ENCODE measurements at regions not wholly inside any gene's neighbourhood (a gene's known extent, or its start where the extent isn't known, plus 50 kb on each side); places are given as distances from the start of the nearest gene placed in this dataset.

DNA sequence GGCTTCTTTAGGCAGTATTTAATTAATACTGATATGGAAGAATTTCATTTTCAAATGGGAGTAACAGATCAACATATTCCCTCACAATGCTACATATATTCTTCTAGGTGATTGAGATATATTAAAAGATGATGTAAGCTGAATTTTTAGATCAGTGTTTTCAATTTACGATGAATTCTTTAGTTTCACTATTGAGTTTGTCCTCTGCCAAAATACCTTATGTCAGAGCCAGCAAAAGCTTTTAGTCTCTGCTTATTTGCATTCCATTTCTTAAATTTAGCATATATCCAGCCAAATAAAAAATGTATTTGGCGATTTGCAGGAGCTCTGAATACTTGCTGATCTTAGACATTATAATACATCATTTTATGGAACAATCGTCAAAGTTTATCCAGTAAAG lies 144.3 kb downstream of the MOSPD2 start:
- Histone ChIP-seq H3K27ac (ENCODE audit: insufficient read length, low read depth, low read length) (no peak overlapping the region), H3K23me2 (ENCODE audit: insufficient read length, low read depth, low read length, poor library complexity, severe bottlenecking) (no peaks in the 10 kb centered on the region), H4K8ac (replicated peaks; ENCODE audit: insufficient read length, low read depth, low read length) (no peak overlapping the region), H4K20me1 (ENCODE audit: control insufficient read depth, insufficient read depth, insufficient read length) (no peaks in the 10 kb centered on the region), H3T11ph (ENCODE audit: low read length) (no peak overlapping the region), H3K4ac (ENCODE audit: low read depth, low read length) (no peak overlapping the region), H3K4me1 (ENCODE audit: insufficient read depth, low read length) (no peaks in the 10 kb centered on the region), H3K14ac (ENCODE audit: insufficient read depth, low read length) (no peak overlapping the region), H3K79me2 (ENCODE audit: insufficient read depth, low read length) (no peaks in the 10 kb centered on the region), H4K91ac (ENCODE audit: insufficient read length, low read depth, low read length) (no peak overlapping the region), H2AFZ (ENCODE audit: low read length) (no peak overlapping the region), H3K4me2 (ENCODE audit: insufficient read depth, insufficient read length, low read length) (no peak overlapping the region), H3K9ac (ENCODE audit: extremely low read depth, insufficient read length, low read length) (no peak overlapping the region), H2BK12ac (ENCODE audit: insufficient read length, low read depth, low read length) (no peak overlapping the region), H2BK20ac (ENCODE audit: low read depth, low read length, poor library complexity, severe bottlenecking) (no peak overlapping the region), H3K9me3 (ENCODE audit: control insufficient read depth, low read depth, low read length) (peaks cover 6% of the 10 kb centered on the region), H2BK15ac (ENCODE audit: low read depth, low read length) (no peak overlapping the region), H4K5ac (ENCODE audit: insufficient read length, low read depth, low read length) (no peak overlapping the region), H3K18ac (ENCODE audit: insufficient read length, low read depth, low read length) (no peak overlapping the region), H3K79me1 (ENCODE audit: insufficient read depth, low read depth, low read length, poor library complexity, severe bottlenecking) (no peaks in the 10 kb centered on the region), H2BK120ac (ENCODE audit: low read depth, low read length, poor library complexity, severe bottlenecking) (no peak overlapping the region), H2BK5ac (ENCODE audit: insufficient read length, low read length) (no peak overlapping the region), H3K23ac (ENCODE audit: insufficient read length, low read depth, low read length) (no peak overlapping the region), H2AK5ac (ENCODE audit: insufficient read length, low read length) (no peak overlapping the region), H3K27me3 (ENCODE audit: insufficient read depth, low read length) (no peaks in the 10 kb centered on the region), H3K56ac (ENCODE audit: insufficient read length, low read depth, low read length) (no peak overlapping the region)
- no peak for DNase-seq
- Mint-ChIP-seq H3K27ac (no peak overlapping the region), H3K36me3 (ENCODE audit: insufficient read depth in 1 of 3, low read depth in 3 of 3) (no peaks in the 10 kb centered on the region), H3K4me3 (no peak overlapping the region), H3K27me3 (ENCODE audit: low read depth) (no peaks in the 10 kb centered on the region; the same call in 1 of the 2 replicates), H3K9me3 (peaks cover 31 to 35% of the 10 kb centered on the region in 2 experiments), H3K4me1 (no peaks in the 10 kb centered on the region)
- TF ChIP-seq, protein P1, sequence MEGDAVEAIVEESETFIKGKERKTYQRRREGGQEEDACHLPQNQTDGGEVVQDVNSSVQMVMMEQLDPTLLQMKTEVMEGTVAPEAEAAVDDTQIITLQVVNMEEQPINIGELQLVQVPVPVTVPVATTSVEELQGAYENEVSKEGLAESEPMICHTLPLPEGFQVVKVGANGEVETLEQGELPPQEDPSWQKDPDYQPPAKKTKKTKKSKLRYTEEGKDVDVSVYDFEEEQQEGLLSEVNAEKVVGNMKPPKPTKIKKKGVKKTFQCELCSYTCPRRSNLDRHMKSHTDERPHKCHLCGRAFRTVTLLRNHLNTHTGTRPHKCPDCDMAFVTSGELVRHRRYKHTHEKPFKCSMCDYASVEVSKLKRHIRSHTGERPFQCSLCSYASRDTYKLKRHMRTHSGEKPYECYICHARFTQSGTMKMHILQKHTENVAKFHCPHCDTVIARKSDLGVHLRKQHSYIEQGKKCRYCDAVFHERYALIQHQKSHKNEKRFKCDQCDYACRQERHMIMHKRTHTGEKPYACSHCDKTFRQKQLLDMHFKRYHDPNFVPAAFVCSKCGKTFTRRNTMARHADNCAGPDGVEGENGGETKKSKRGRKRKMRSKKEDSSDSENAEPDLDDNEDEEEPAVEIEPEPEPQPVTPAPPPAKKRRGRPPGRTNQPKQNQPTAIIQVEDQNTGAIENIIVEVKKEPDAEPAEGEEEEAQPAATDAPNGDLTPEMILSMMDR (conservative IDR thresholded peaks at IDR 0.05): no peak
- no CpG with 5 or more reads among the region's 3 CpGs for WGBS (ENCODE audit: extremely low coverage, insufficient read length, low lambda C conversion rate)
